ENCODE measurements at regions not wholly inside any gene's neighbourhood (a gene's known extent, or its start where the extent isn't known, plus 50 kb on each side); places are given as distances from the start of the nearest gene placed in this dataset.

- TF ChIP-seq POLR2AphosphoS5 (IDR thresholded peaks at IDR 0.05; ENCODE audit: low read depth, low read length): no peak
- no peak for TF ChIP-seq TAF1 (IDR thresholded peaks at IDR 0.05; ENCODE audit: borderline replicate concordance, low read depth, low read length)
Observed at GRCh38 chr10:44199267-44199666, 185.6 kb downstream of the CXCL12 start.

All from GM12892 (cell line).